ENCODE measurements at regions not wholly inside any gene's neighbourhood (a gene's known extent, or its start where the extent isn't known, plus 50 kb on each side); places are given as distances from the start of the nearest gene placed in this dataset.

GRCh38 chr6:163947276-163947675 lies 532.8 kb downstream of the QKI start:
- H3K27ac ChIP-seq (ENCODE audit: low read depth, low read length) = no peak overlapping the region
- RAD21 ChIA-PET (ENCODE audit: low non-redundant PET in 1 of 2, low total read pairs in 2 of 2, uncharacterized antibody in 2 of 2, unreplicated experiment in 2 of 2) = no interaction called here
- intact Hi-C loops (cut with micrococcal nuclease) = no loop called here
- no peaks in the 10 kb centered on the region for H3K27me3 ChIP-seq (ENCODE audit: insufficient read depth, low read length)
- H3K36me3 ChIP-seq (ENCODE audit: control insufficient read depth in 1 of 2, insufficient read depth in 2 of 2, low read length in 2 of 2) = no peaks in the 10 kb centered on the region
- no peaks in the 10 kb centered on the region for H3K4me1 ChIP-seq (ENCODE audit: control insufficient read depth in 1 of 2, insufficient read depth in 2 of 2, low read length in 2 of 2)
- CTCF ChIA-PET = no interaction called here
- no peaks in the 10 kb centered on the region for H3K9me3 ChIP-seq (ENCODE audit: control insufficient read depth in 1 of 2, insufficient read depth in 1 of 2, low read depth in 1 of 2, low read length in 2 of 2)
- no peaks in the 10 kb centered on the region for H3K9me2 ChIP-seq (ENCODE audit: insufficient read depth)
- no peak overlapping the region for H3K9ac ChIP-seq (ENCODE audit: low read length)
- no peak overlapping the region for H2AFZ ChIP-seq (ENCODE audit: low read depth, low read length, poor library complexity, severe bottlenecking)
- no peak for DNase-seq (ENCODE audit: low read depth, low spot score)
- no peaks in the 10 kb centered on the region for H4K20me1 ChIP-seq (ENCODE audit: insufficient read depth)
- no peak overlapping the region for H3K4me3 ChIP-seq (replicated peaks in 1 of 2; ENCODE audit: low read depth in 1 of 2, low read length in 2 of 2)
- BruUV-seq (replicated peaks) = no TSS peak
- ATAC-seq = no peak
- H3K4me2 ChIP-seq (ENCODE audit: low read length) = no peak overlapping the region
- POLR2A ChIA-PET = no interaction called here
- TF ChIP-seq TCF7L2 (IDR thresholded peaks at IDR 0.05; ENCODE audit: borderline replicate concordance, extremely low read depth, insufficient read depth, insufficient read length) (no peak), EGR1 (IDR thresholded peaks at IDR 0.05; ENCODE audit: low read depth) (no peak), MAX (IDR thresholded peaks at IDR 0.05) (no peak), ZNF274 (IDR thresholded peaks at IDR 0.05; ENCODE audit: low read depth, low read length) (no peak)
- no peaks in the 10 kb centered on the region for H3K79me2 ChIP-seq (ENCODE audit: insufficient read depth, low read length)

- Histone ChIP-seq H3K27ac (ENCODE audit: low read depth, low read length) (no peak overlapping the region), H3K9ac (ENCODE audit: low read length) (no peak overlapping the region), H3K79me2 (ENCODE audit: insufficient read depth, low read length) (no peaks in the 10 kb centered on the region), H3K4me3 (replicated peaks in 1 of 2; ENCODE audit: low read depth in 1 of 2, low read length in 2 of 2) (no peak overlapping the region), H3K4me1 (ENCODE audit: control insufficient read depth in 1 of 2, insufficient read depth in 2 of 2, low read length in 2 of 2) (no peaks in the 10 kb centered on the region), H3K4me2 (ENCODE audit: low read length) (no peak overlapping the region), H3K27me3 (ENCODE audit: insufficient read depth, low read length) (no peaks in the 10 kb centered on the region), H3K9me2 (ENCODE audit: insufficient read depth) (no peaks in the 10 kb centered on the region), H2AFZ (ENCODE audit: low read depth, low read length, poor library complexity, severe bottlenecking) (no peak overlapping the region), H3K9me3 (ENCODE audit: control insufficient read depth in 1 of 2, insufficient read depth in 1 of 2, low read depth in 1 of 2, low read length in 2 of 2) (no peaks in the 10 kb centered on the region), H4K20me1 (ENCODE audit: insufficient read depth) (no peaks in the 10 kb centered on the region), H3K36me3 (ENCODE audit: control insufficient read depth in 1 of 2, insufficient read depth in 2 of 2, low read length in 2 of 2) (no peaks in the 10 kb centered on the region)
- CTCF ChIA-PET = no interaction called here
- DNase-seq (ENCODE audit: low read depth, low spot score) (no peak), ATAC-seq (no peak)
- intact Hi-C loops (cut with micrococcal nuclease) = no loop called here
- no peak for TF ChIP-seq CEBPB (IDR thresholded peaks at IDR 0.05; ENCODE audit: low read depth)
- TF ChIP-seq ATF3 (IDR thresholded peaks at IDR 0.05) = no peak
- no peak for TF ChIP-seq MAX (IDR thresholded peaks at IDR 0.05)
- no peak for TF ChIP-seq SP1 (IDR thresholded peaks at IDR 0.05; ENCODE audit: low read depth)
- no peak for TF ChIP-seq EZH2 (IDR thresholded peaks at IDR 0.05)
- no peak for TF ChIP-seq YY1 (IDR thresholded peaks at IDR 0.05; ENCODE audit: extremely low read depth, insufficient replicate concordance, low read depth, low read length)
- TF ChIP-seq EZH2phosphoT487 (IDR thresholded peaks at IDR 0.05; ENCODE audit: borderline replicate concordance) = no peak
- no peak for TF ChIP-seq POLR2AphosphoS5 (IDR thresholded peaks at IDR 0.05; ENCODE audit: low read depth, low read length)
- no peak for TF ChIP-seq TCF7L2 (IDR thresholded peaks at IDR 0.05; ENCODE audit: borderline replicate concordance, extremely low read depth, insufficient read depth, insufficient read length)
- TF ChIP-seq SRF (IDR thresholded peaks at IDR 0.05; ENCODE audit: low read depth) = no peak
- TF ChIP-seq ZNF274 (IDR thresholded peaks at IDR 0.05; ENCODE audit: low read depth, low read length) = no peak
- no peak for TF ChIP-seq JUND (IDR thresholded peaks at IDR 0.05)
- no peak for TF ChIP-seq SIN3A (IDR thresholded peaks at IDR 0.05; ENCODE audit: low read depth)
- TF ChIP-seq REST (IDR thresholded peaks at IDR 0.05; ENCODE audit: low read depth) = no peak
- BruUV-seq (replicated peaks) = no TSS peak
- RAD21 ChIA-PET (ENCODE audit: low non-redundant PET in 1 of 2, low total read pairs in 2 of 2, uncharacterized antibody in 2 of 2, unreplicated experiment in 2 of 2) = no interaction called here
- POLR2A ChIA-PET = no interaction called here
Measured at GRCh38 chr6:163946437-163946836, 531.9 kb downstream of the QKI start.
